ENCODE measurements at regions not wholly inside any gene's neighbourhood (a gene's known extent, or its start where the extent isn't known, plus 50 kb on each side); places are given as distances from the start of the nearest gene placed in this dataset.
"Not testable (repeated sequence)": the region's sequence is repeated elsewhere in the genome, so short reads cannot be mapped to it uniquely, and the experiment has no call there.

- no peak for DNase-seq
Measured at GRCh38 chr16:54985156-54985555, 54.5 kb downstream of the IRX5 start.

GRCh38 chr16:54985668-54986067 lies 55.0 kb downstream of the IRX5 start:
- no peak for DNase-seq

- no peak for DNase-seq
Measured at GRCh38 chr16:54986409-54986808, 55.7 kb downstream of the IRX5 start.

GRCh38 chr16:54987081-54987480 lies 56.4 kb downstream of the IRX5 start:
- DNase-seq: no peak

GRCh38 chr16:54991525-54991924 lies 60.9 kb downstream of the IRX5 start:
- DNase-seq: no peak

GRCh38 chr16:54991946-54992345 lies 61.3 kb downstream of the IRX5 start:
- DNase-seq: not testable (repeated sequence)

GRCh38 chr16:54993106-54993895 lies 62.6 kb downstream of the IRX5 start:
- DNase-seq: no peak

- DNase-seq: no peak
Measured at GRCh38 chr16:54996186-54996585, 65.5 kb downstream of the IRX5 start.

- no peak for DNase-seq
Measured at GRCh38 chr16:54998834-54999233, 68.2 kb downstream of the IRX5 start.

GRCh38 chr16:54999481-54999880 lies 68.8 kb downstream of the IRX5 start:
- no peak for DNase-seq

- no peak for DNase-seq
Measured at GRCh38 chr16:55000595-55000994, 69.9 kb downstream of the IRX5 start.

- DNase-seq: no peak
Measured at GRCh38 chr16:55001931-55002330, 71.3 kb downstream of the IRX5 start.

GRCh38 chr16:55002419-55002818 lies 71.8 kb downstream of the IRX5 start:
- DNase-seq: no peak

GRCh38 chr16:55003306-55003705 lies 72.6 kb downstream of the IRX5 start:
- DNase-seq: no peak

GRCh38 chr16:55003916-55004315 lies 73.3 kb downstream of the IRX5 start:
- DNase-seq: no peak

- DNase-seq: no peak
Measured at GRCh38 chr16:55007504-55007903, 76.8 kb downstream of the IRX5 start.

GRCh38 chr16:55008836-55009510 lies 78.3 kb downstream of the IRX5 start:
- no peak for DNase-seq

- no peak for DNase-seq
Measured at GRCh38 chr16:55009581-55009980, 78.9 kb downstream of the IRX5 start.

- DNase-seq: no peak
Measured at GRCh38 chr16:55010492-55011160, 80.0 kb downstream of the IRX5 start.

- no peak for DNase-seq
Measured at GRCh38 chr16:55012362-55012761, 81.7 kb downstream of the IRX5 start.

- no peak for DNase-seq
Measured at GRCh38 chr16:55012793-55013192, 82.1 kb downstream of the IRX5 start.

- DNase-seq: no peak
Measured at GRCh38 chr16:55014022-55014421, 83.4 kb downstream of the IRX5 start.

GRCh38 chr16:55015181-55015913 lies 84.7 kb downstream of the IRX5 start:
- DNase-seq: no peak
